Skeletal muscle satellite cell (primary cell): ENCODE measurements at regions not wholly inside any gene's neighbourhood (a gene's known extent, or its start where the extent isn't known, plus 50 kb on each side); places are given as distances from the start of the nearest gene placed in this dataset.
"Not testable (repeated sequence)": the region's sequence is repeated elsewhere in the genome, so short reads cannot be mapped to it uniquely, and the experiment has no call there.

Experiments used
- H3K27me3 ChIP-seq: 2 replicates; pipeline ENCODE4 v1.7.0; 2013; ENCODE audit warnings: low read length; ENCODE audit not compliant: control insufficient read depth, insufficient read depth
- H3K36me3 ChIP-seq: 2 replicates; pipeline ENCODE4 v1.7.0; 2013; ENCODE audit warnings: mild to moderate bottlenecking, control low read depth, low read length; ENCODE audit not compliant: insufficient read depth
- H3K4me1 ChIP-seq: 2 replicates; pipeline ENCODE4 v1.7.0; 2013; ENCODE audit warnings: low read length; ENCODE audit not compliant: control insufficient read depth, insufficient read depth
- H3K4me2 ChIP-seq: 2 replicates; pipeline ENCODE4 v1.7.0; 2013; ENCODE audit warnings: mild to moderate bottlenecking, low read length
- H3K4me3 ChIP-seq: 2 replicates; pipeline ENCODE4 v1.7.0; 2013; ENCODE audit warnings: low read length
- H3K9ac ChIP-seq: 2 replicates; pipeline ENCODE4 v1.7.0; 2013; ENCODE audit warnings: mild to moderate bottlenecking, low read depth, low read length, moderate library complexity
- H3K9me3 ChIP-seq: replicated peaks from 2 replicates; pipeline ENCODE4 v1.7.0; 2013; ENCODE audit warnings: mild to moderate bottlenecking, control low read depth, low read length

DNA sequence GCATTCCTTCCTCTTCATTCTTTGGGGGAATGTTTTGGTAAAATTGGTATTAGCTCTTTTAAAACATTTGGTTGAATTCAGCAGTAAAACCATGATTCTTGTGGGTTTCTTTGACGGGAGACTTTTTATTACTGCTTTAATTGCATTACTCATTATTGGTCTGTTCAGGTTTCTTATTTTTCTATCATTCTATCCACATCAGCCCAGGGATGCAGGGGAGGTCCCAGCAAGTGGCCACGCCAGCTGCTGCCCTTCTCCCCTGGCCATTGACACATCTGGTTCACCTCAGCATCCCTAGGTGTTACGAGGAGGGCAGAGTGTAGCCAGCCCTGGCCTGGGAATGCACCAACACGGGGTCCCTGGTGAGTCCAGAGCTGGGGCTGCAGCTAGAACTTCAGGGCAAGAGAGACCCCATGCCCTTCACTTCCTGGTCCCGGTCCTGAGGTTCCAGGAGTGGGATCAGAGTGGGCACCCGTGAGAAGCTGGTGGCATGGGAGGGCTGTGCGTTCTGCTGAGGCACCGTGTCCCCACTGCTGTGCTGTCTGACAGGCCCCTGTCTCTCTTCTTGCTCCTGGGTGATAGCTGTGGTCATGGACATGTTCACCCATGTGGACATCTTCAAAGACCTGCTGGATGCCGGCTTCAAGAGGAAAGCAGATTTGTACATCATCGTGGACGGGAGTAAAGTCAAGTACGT lies 72.1 kb upstream of the THOC3 start:
- not testable (repeated sequence) for H3K4me2 ChIP-seq, H3K9ac ChIP-seq, H3K36me3 ChIP-seq, H3K27me3 ChIP-seq, H3K4me1 ChIP-seq, H3K4me3 ChIP-seq, H3K9me3 ChIP-seq

DNA sequence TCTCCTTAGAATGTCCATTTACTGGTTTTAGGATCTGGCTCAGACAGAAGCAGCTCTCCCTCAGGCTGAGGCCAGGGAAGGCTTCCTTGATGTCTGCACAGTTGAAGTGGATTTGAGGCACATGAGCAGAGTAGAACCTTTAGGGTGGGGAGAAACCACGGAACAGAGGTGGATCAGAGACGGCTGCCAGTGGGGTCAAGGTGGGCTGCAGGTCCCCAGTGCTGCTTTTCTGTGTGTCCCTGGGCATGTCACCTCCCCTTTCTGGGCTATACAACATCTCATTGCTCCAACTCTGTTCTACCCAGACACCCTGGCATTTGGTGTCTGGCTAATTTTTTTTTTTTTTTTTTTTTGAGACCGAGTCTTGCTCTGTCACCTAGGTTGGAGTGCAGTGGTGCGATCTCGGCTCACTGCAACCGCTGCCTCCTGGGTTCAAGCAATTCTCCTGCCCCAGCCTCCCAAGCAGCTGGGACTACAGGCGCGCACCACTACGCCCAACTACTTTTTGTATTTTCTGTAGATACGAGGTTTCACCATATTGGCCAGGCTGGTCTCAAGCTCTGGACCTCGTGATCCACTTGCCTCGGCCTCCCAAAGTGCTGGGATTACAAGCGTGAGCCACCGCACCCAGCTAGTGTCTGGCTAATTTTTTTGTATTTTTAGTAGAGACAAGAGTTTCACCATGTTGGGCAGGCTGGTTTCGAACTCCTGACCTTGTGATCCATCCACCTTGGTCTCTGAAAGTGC lies 73.3 kb upstream of the THOC3 start:
- not testable (repeated sequence) for H3K9ac ChIP-seq, H3K4me3 ChIP-seq, H3K4me2 ChIP-seq, H3K4me1 ChIP-seq, H3K27me3 ChIP-seq, H3K9me3 ChIP-seq, H3K36me3 ChIP-seq

DNA sequence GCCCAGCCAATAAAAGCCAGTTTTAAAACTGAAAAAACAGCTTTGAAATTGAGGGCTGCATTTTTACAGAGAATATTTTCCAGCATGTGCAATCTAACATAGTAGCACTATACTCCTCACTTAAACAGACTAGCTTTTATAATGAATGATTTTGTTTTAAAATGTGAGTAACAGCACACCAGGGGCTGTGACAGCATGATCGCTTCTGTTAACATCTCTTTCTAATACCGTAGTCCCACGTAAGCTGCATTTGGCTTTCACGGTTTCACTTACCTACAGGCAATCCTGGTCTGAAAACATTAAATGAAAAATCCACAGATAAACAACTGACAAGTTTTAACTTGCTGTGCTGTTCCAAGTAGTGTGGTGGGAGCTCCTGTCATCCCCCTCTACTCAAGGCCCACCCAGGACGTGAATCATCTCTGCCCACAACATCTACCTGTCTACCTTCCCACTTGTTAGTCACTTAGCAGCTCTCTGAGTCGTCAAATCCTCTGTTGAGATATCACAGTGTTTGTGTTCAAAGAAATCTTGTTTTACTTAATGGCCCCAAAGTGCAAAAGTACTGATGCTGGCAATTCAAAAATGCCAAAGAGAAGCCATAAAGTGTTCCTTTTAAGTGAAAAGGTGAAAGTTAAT lies 74.0 kb upstream of the THOC3 start:
- H3K9ac ChIP-seq, H3K9me3 ChIP-seq, H3K4me2 ChIP-seq, H3K27me3 ChIP-seq, H3K4me1 ChIP-seq, H3K36me3 ChIP-seq, H3K4me3 ChIP-seq: not testable (repeated sequence)

DNA sequence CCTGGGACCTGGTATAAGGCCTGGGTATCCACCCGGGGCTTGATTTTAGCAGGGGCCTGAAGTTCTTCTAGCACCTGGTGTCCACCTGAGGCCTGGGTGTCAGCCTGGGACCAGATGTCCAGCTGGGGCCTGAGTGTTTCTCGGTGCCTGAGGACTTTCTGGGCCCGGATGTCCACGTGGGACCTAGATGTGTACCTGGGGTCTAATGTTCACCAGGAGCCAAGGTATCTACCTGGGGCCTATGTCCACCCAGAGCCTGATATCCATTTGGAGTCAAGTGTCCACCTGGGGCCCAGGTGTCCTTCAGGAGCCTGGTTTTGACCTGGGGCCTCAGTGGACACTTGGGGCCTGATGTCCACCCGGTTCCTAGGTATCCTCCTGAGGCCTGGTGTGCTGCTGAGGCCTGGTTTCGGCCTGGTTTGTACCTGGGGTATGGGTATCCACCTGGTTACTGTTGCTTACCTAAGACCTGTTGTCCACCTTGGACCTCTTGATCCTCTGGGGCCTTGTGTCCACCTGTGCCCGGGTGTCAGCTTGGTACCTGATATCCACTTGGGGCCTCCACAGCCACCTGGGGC lies 75.2 kb upstream of the THOC3 start:
- not testable (repeated sequence) for H3K4me1 ChIP-seq, H3K36me3 ChIP-seq, H3K9ac ChIP-seq, H3K9me3 ChIP-seq, H3K4me2 ChIP-seq, H3K27me3 ChIP-seq, H3K4me3 ChIP-seq

DNA sequence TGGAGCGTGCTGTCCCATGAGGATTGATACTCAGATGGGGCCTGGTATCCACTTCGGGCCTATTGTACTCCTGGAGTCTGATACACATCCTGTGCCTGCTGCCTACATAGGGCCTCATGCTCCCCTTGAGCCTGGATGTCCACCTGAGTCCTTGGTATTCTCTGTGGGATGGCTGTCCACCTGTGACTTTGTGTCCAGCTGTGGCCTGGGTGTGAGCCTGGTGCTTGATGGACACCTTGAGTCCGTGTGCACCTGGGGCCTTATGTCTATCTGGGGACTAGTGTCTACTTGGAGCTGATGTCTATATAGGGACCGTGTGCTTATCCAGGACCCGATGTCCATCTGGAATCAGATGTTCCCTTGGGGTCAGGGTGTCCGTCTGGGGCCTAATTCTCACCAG lies 75.9 kb upstream of the THOC3 start:
- not testable (repeated sequence) for H3K9me3 ChIP-seq, H3K36me3 ChIP-seq, H3K9ac ChIP-seq, H3K4me3 ChIP-seq, H3K4me1 ChIP-seq, H3K27me3 ChIP-seq, H3K4me2 ChIP-seq

GRCh38 chr5:176044431-176044830 lies 76.3 kb upstream of the THOC3 start:
- H3K9ac ChIP-seq, H3K4me1 ChIP-seq, H3K4me2 ChIP-seq, H3K27me3 ChIP-seq, H3K36me3 ChIP-seq, H3K4me3 ChIP-seq, H3K9me3 ChIP-seq: not testable (repeated sequence)

- H3K4me2 ChIP-seq, H3K9me3 ChIP-seq, H3K9ac ChIP-seq, H3K27me3 ChIP-seq, H3K36me3 ChIP-seq, H3K4me3 ChIP-seq, H3K4me1 ChIP-seq: not testable (repeated sequence)
These were observed 77.3 kb upstream of the THOC3 start for GRCh38 chr5:176045442-176045841.

DNA sequence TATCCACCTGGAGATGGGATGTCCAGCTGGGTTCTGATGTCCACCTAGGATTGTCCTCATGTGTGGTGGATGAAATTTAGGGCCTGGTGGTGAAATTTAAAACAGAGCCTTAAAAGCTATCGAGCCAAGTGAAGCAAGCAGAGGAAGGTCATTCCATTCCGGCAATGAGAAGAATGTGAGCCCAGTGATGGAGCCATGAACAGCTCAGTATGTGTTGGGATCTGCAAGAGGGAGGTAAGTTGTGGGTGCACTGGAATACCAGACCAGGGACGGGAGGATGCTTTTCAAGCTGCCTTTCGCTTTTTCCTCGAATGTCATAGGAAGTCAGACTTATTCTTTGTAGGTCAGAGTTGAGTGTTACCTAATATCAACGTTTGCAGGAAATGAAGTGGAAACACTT lies 80.6 kb upstream of the THOC3 start:
- not testable (repeated sequence) for H3K9ac ChIP-seq, H3K4me2 ChIP-seq, H3K4me1 ChIP-seq, H3K4me3 ChIP-seq, H3K9me3 ChIP-seq, H3K36me3 ChIP-seq, H3K27me3 ChIP-seq

GRCh38 chr5:176060472-176061268 lies 92.6 kb upstream of the THOC3 start:
- H3K36me3 ChIP-seq, H3K9ac ChIP-seq, H3K27me3 ChIP-seq, H3K4me3 ChIP-seq, H3K9me3 ChIP-seq, H3K4me2 ChIP-seq, H3K4me1 ChIP-seq: not testable (repeated sequence)

GRCh38 chr5:176061269-176061622 lies 93.1 kb upstream of the THOC3 start:
- H3K36me3 ChIP-seq, H3K4me2 ChIP-seq, H3K4me3 ChIP-seq, H3K27me3 ChIP-seq, H3K9me3 ChIP-seq, H3K4me1 ChIP-seq, H3K9ac ChIP-seq: not testable (repeated sequence)

GRCh38 chr5:176061660-176062059 lies 93.5 kb upstream of the THOC3 start:
- not testable (repeated sequence) for H3K27me3 ChIP-seq, H3K9me3 ChIP-seq, H3K36me3 ChIP-seq, H3K4me3 ChIP-seq, H3K4me2 ChIP-seq, H3K9ac ChIP-seq, H3K4me1 ChIP-seq
